Testis (tissue), 2 donors: ENCODE measurements at regions not wholly inside any gene's neighbourhood (a gene's known extent, or its start where the extent isn't known, plus 50 kb on each side); places are given as distances from the start of the nearest gene placed in this dataset.

Experiments
- POLR2A ChIP-seq: fragments of 450-650 bp; IDR thresholded peaks from one replicate; pipeline ENCODE4 v1.6.1; 2017; ENCODE audit warnings: antibody characterized with exemption, mild to moderate bottlenecking, moderate library complexity
- TF ChIP-seq, protein P1 (sequence below), 3 experiments: fragments of 450-650 bp in 2 of 3; fragments of 200-600 bp in 1 of 3; sonication (generic) in 1 of 3; IDR thresholded peaks; one replicate each; pipeline ENCODE4 v1.5.1; 2016 to 2019; ENCODE audit warnings: antibody characterized with exemption in 3 of 3, mild to moderate bottlenecking in 2 of 3, moderate library complexity in 1 of 3

DNA sequence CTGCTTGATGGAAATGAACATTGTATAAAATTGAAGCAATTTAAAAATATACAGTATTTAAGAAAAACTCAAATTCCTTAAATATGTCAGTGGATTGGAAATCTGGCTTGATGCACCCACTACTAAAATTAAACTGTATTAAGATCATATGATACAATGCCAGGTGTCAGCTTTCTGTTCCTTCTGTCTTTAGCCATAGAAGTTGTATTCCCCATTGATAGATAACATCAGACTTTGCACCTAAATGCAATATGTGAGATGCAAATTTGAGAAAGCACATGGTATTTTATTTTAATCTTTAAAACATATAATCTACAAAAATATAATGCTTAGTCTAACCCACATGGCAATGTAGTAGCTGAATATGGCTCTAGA, 697.4 kb upstream of the WWC1 start:
- TF ChIP-seq, protein P1, sequence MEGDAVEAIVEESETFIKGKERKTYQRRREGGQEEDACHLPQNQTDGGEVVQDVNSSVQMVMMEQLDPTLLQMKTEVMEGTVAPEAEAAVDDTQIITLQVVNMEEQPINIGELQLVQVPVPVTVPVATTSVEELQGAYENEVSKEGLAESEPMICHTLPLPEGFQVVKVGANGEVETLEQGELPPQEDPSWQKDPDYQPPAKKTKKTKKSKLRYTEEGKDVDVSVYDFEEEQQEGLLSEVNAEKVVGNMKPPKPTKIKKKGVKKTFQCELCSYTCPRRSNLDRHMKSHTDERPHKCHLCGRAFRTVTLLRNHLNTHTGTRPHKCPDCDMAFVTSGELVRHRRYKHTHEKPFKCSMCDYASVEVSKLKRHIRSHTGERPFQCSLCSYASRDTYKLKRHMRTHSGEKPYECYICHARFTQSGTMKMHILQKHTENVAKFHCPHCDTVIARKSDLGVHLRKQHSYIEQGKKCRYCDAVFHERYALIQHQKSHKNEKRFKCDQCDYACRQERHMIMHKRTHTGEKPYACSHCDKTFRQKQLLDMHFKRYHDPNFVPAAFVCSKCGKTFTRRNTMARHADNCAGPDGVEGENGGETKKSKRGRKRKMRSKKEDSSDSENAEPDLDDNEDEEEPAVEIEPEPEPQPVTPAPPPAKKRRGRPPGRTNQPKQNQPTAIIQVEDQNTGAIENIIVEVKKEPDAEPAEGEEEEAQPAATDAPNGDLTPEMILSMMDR (IDR thresholded peaks at IDR 0.05): no peak
- no peak for TF ChIP-seq POLR2A
